Panc1 (cell line): ENCODE measurements at regions not wholly inside any gene's neighbourhood (a gene's known extent, or its start where the extent isn't known, plus 50 kb on each side); places are given as distances from the start of the nearest gene placed in this dataset.

Experiments used
- ATAC-seq: fragments of 200-7000 bp; cut with Tn5 transposase; 2 replicates; pipeline ENCODE4 v1.9.1; 2020; ENCODE audit warnings: mild to moderate bottlenecking, moderate library complexity
- BruUV-seq: library from RNA; stranded (reverse); fragments of 400-500 nt; replicated peaks from 2 replicates; lab custom pipeline; 2021; lab: Mats Ljungman, UMichigan
- CTCF ChIA-PET: fragments of 300-600 bp; sonication (Branson Sonifier 250); formaldehyde crosslinking; loops from one replicate; lab custom pipeline; 2022; ENCODE audit warnings: antibody characterized with exemption; lab: Charles Lee
- POLR2A ChIA-PET: fragments of 300-600 bp; sonication (Branson Sonifier 250); formaldehyde crosslinking; loops from one replicate; lab custom pipeline; 2022; ENCODE audit warnings: antibody characterized with exemption; lab: Charles Lee
- DNase-seq: peaks from one replicate; pipeline ENCODE4 v3.0.0-alpha.2; 2010; ENCODE audit warnings: low read depth, low spot score
- H3K27ac ChIP-seq: 2 replicates; pipeline ENCODE4 v1.5.1; 2011; ENCODE audit warnings: mild to moderate bottlenecking, low read length, inconsistent platforms
- H3K27me3 ChIP-seq: fragments of 200-500 bp; sonication (Bioruptor generic); 2 replicates; pipeline ENCODE4 v1.6.0; 2014; ENCODE audit warnings: low read length, inconsistent platforms; ENCODE audit not compliant: control insufficient read depth, insufficient read depth
- H3K36me3 ChIP-seq: fragments of 200-500 bp; sonication (Bioruptor generic); 2 replicates; pipeline ENCODE4 v1.5.1; 2014; ENCODE audit warnings: inconsistent platforms, mild to moderate bottlenecking, low read length, moderate library complexity; ENCODE audit not compliant: control insufficient read depth, insufficient read depth
- H3K4me1 ChIP-seq: 2 replicates; pipeline ENCODE4 v1.5.1; 2011; ENCODE audit warnings: inconsistent platforms, mild to moderate bottlenecking, low read length, moderate library complexity; ENCODE audit not compliant: control insufficient read depth, insufficient read depth
- H3K4me3 ChIP-seq, 2 experiments: 2 replicates each; pipeline ENCODE4 v1.5.1; 2011 to 2012; ENCODE audit warnings: low read depth in 2 of 2, low read length in 2 of 2, mild to moderate bottlenecking in 2 of 2, inconsistent platforms in 1 of 2, moderate library complexity in 1 of 2
- H3K9me3 ChIP-seq: fragments of 200-500 bp; sonication (Bioruptor generic); 2 replicates; pipeline ENCODE4 v1.5.1; 2014; ENCODE audit warnings: low read depth, mild to moderate bottlenecking, inconsistent platforms, low read length, moderate library complexity; ENCODE audit not compliant: control insufficient read depth, insufficient read depth
- POLR2AphosphoS5 ChIP-seq: IDR thresholded peaks from 2 replicates; pipeline ENCODE4 v1.6.1; 2012; ENCODE audit warnings: mild to moderate bottlenecking, low read depth, low read length, moderate library complexity
- SIN3A ChIP-seq: IDR thresholded peaks from 2 replicates; pipeline ENCODE4 v1.6.1; 2012; ENCODE audit warnings: low read depth, mild to moderate bottlenecking, low read length, moderate library complexity, borderline replicate concordance; ENCODE audit not compliant: insufficient read depth
- TCF7L2 ChIP-seq: IDR thresholded peaks from 2 replicates; pipeline ENCODE4 v1.6.1; 2011; ENCODE audit warnings: mild to moderate bottlenecking, low read depth, low read length, inconsistent platforms
- in situ Hi-C: cut with HindIII; loops from 2 replicates; pipeline ENCODE4 v1.10.0; 2016; ENCODE audit warnings: low sequenced_read_pairs, low pct_unique_long_range_greater_than_20kb
- intact Hi-C: fragments of 100-400 bp; cut with micrococcal nuclease; formaldehyde crosslinking; loops from one replicate; pipeline ENCODE4 v1.10.0; 2022; ENCODE audit not compliant: unreplicated experiment
- TF ChIP-seq, protein P1 (sequence below): fragments of 450-650 bp; IDR thresholded peaks from 2 replicates; pipeline ENCODE4 v1.5.1; 2017; ENCODE audit warnings: mild to moderate bottlenecking
- TF ChIP-seq, protein P2 (sequence below), 2 experiments: IDR thresholded peaks; 2 replicates each; pipeline ENCODE4 v1.6.1; 2011 to 2012; ENCODE audit warnings: low read depth in 2 of 2, control low read depth in 1 of 2, low read length in 1 of 2, mild to moderate bottlenecking in 1 of 2, moderate library complexity in 1 of 2; ENCODE audit not compliant: insufficient read depth in 1 of 2

GRCh38 chr18:60062396-60062795 lies 162.6 kb downstream of the PMAIP1 start:
- ChIA-PET CTCF (no interaction called here), POLR2A (no interaction called here)
- TF ChIP-seq SIN3A (no peak), POLR2AphosphoS5 (no peak), TCF7L2 (no peak)
- TF ChIP-seq, protein P1, sequence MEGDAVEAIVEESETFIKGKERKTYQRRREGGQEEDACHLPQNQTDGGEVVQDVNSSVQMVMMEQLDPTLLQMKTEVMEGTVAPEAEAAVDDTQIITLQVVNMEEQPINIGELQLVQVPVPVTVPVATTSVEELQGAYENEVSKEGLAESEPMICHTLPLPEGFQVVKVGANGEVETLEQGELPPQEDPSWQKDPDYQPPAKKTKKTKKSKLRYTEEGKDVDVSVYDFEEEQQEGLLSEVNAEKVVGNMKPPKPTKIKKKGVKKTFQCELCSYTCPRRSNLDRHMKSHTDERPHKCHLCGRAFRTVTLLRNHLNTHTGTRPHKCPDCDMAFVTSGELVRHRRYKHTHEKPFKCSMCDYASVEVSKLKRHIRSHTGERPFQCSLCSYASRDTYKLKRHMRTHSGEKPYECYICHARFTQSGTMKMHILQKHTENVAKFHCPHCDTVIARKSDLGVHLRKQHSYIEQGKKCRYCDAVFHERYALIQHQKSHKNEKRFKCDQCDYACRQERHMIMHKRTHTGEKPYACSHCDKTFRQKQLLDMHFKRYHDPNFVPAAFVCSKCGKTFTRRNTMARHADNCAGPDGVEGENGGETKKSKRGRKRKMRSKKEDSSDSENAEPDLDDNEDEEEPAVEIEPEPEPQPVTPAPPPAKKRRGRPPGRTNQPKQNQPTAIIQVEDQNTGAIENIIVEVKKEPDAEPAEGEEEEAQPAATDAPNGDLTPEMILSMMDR = no peak
- TF ChIP-seq, protein P2, sequence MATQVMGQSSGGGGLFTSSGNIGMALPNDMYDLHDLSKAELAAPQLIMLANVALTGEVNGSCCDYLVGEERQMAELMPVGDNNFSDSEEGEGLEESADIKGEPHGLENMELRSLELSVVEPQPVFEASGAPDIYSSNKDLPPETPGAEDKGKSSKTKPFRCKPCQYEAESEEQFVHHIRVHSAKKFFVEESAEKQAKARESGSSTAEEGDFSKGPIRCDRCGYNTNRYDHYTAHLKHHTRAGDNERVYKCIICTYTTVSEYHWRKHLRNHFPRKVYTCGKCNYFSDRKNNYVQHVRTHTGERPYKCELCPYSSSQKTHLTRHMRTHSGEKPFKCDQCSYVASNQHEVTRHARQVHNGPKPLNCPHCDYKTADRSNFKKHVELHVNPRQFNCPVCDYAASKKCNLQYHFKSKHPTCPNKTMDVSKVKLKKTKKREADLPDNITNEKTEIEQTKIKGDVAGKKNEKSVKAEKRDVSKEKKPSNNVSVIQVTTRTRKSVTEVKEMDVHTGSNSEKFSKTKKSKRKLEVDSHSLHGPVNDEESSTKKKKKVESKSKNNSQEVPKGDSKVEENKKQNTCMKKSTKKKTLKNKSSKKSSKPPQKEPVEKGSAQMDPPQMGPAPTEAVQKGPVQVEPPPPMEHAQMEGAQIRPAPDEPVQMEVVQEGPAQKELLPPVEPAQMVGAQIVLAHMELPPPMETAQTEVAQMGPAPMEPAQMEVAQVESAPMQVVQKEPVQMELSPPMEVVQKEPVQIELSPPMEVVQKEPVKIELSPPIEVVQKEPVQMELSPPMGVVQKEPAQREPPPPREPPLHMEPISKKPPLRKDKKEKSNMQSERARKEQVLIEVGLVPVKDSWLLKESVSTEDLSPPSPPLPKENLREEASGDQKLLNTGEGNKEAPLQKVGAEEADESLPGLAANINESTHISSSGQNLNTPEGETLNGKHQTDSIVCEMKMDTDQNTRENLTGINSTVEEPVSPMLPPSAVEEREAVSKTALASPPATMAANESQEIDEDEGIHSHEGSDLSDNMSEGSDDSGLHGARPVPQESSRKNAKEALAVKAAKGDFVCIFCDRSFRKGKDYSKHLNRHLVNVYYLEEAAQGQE (IDR thresholded peaks at IDR 0.05; ENCODE audit: insufficient read depth in 1 of 2, low read depth in 2 of 2, low read length in 1 of 2) = no peak
- intact Hi-C loops (no loop called here), in situ Hi-C loops (no loop called here)
- H3K27me3 ChIP-seq = no peaks in the 10 kb centered on the region
- ATAC-seq (no peak), DNase-seq (no peak)
- no peaks in the 10 kb centered on the region; the same call in 1 of the 2 replicates for H3K9me3 ChIP-seq
- no peaks in the 10 kb centered on the region for H3K36me3 ChIP-seq
- no peaks in the 10 kb centered on the region for H3K4me1 ChIP-seq
- BruUV-seq = no TSS peak
- H3K27ac ChIP-seq = no peak overlapping the region
- H3K4me3 ChIP-seq = no peak overlapping the region

DNA sequence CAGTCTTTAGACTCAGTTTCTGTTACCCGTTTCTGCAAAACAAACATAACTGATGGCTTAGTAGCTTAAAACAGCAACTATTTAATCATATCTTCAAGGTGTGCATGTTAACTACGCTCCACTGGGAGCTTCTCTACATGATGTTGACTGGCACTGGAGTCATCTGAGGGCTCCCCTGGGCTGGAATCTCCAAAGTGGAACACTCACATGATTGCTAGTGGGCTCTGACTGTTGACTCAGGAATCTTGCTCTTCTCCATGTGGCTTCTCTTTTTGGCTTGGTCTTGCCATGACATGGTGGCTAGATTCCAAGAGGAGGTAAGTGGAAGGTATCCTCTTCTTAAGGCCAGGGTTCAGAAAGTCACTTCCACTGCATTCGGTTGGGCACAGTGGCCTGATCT lies 160.8 kb downstream of the PMAIP1 start:
- ChIA-PET CTCF (no interaction called here), POLR2A (no interaction called here)
- in situ Hi-C loops = no loop called here
- no TSS peak for BruUV-seq
- Histone ChIP-seq H3K36me3 (no peaks in the 10 kb centered on the region), H3K4me1 (no peaks in the 10 kb centered on the region), H3K27ac (no peak overlapping the region), H3K9me3 (no peaks in the 10 kb centered on the region; the same call in 1 of the 2 replicates), H3K4me3 (no peak overlapping the region), H3K27me3 (no peaks in the 10 kb centered on the region)
- DNase-seq (no peak), ATAC-seq (no peak)
- intact Hi-C loops = no loop called here
- TF ChIP-seq, protein P1 = no peak
- TF ChIP-seq POLR2AphosphoS5 (no peak), TCF7L2 (no peak), SIN3A (no peak)
- TF ChIP-seq, protein P2 (IDR thresholded peaks at IDR 0.05; ENCODE audit: insufficient read depth in 1 of 2, low read depth in 2 of 2, low read length in 1 of 2) = no peak
